Epithelial cell of esophagus (primary cell): ENCODE measurements at regions not wholly inside any gene's neighbourhood (a gene's known extent, or its start where the extent isn't known, plus 50 kb on each side); places are given as distances from the start of the nearest gene placed in this dataset.

Experiments used
- DNase-seq: peaks from one replicate; pipeline ENCODE4 v3.0.0; 2010; ENCODE audit warnings: low read depth
- H3K4me3 ChIP-seq: 2 replicates; pipeline ENCODE4 v1.5.1; 2011; ENCODE audit warnings: mild to moderate bottlenecking, low read length, control low read depth
- CTCF ChIP-seq: IDR thresholded peaks from 2 replicates; pipeline ENCODE4 v1.5.1; 2011; ENCODE audit warnings: low read depth, mild to moderate bottlenecking, low read length, control low read depth, inconsistent platforms; ENCODE audit not compliant: insufficient read depth; ENCODE audit errors: missing control alignments

- no peak for TF ChIP-seq CTCF
- no peak overlapping the region for H3K4me3 ChIP-seq
- DNase-seq, result peak; percentile 39
These were observed 99.8 kb upstream of the KIF5B start for GRCh38 chr10:32156031-32156495.

GRCh38 chr10:32155075-32155516 is 98.9 kb upstream of the KIF5B start:
- TF ChIP-seq CTCF, result no peak
- no peak overlapping the region for H3K4me3 ChIP-seq
- DNase-seq, result peak; percentile 80

GRCh38 chr10:32153931-32154330 is 97.7 kb upstream of the KIF5B start:
- DNase-seq, result peak; percentile 54
- H3K4me3 ChIP-seq, result no peak overlapping the region
- no peak for TF ChIP-seq CTCF

GRCh38 chr10:32153252-32153651 is 97.0 kb upstream of the KIF5B start:
- DNase-seq, result no peak
- no peak for TF ChIP-seq CTCF
- no peak overlapping the region for H3K4me3 ChIP-seq

- DNase-seq, result no peak
- H3K4me3 ChIP-seq, result no peak overlapping the region
- no peak for TF ChIP-seq CTCF
These were observed 95.6 kb upstream of the KIF5B start for GRCh38 chr10:32151871-32152270.

- DNase-seq, result no peak
- TF ChIP-seq CTCF, result no peak
- no peak overlapping the region for H3K4me3 ChIP-seq
These were observed 94.4 kb upstream of the KIF5B start for GRCh38 chr10:32150532-32151101.
